Peyer's patch (tissue), 4 donors: ENCODE measurements at regions not wholly inside any gene's neighbourhood (a gene's known extent, or its start where the extent isn't known, plus 50 kb on each side); places are given as distances from the start of the nearest gene placed in this dataset.

ENCODE experiments used
- DNase-seq, 3 donors: peaks; one replicate each; pipeline ENCODE4 v3.0.0-alpha.2; 2017 to 2019
- H3K27ac ChIP-seq, 4 donors: fragments of 200-600 bp; sonication (generic); one replicate each; pipeline ENCODE4 v1.5.1; 2016 to 2019
- H3K27me3 ChIP-seq, 2 donors: fragments of 200-600 bp; sonication (generic); one replicate each; pipeline ENCODE4 v1.5.1; 2019
- H3K36me3 ChIP-seq, 3 donors: fragments of 200-600 bp; sonication (generic); one replicate each; pipeline ENCODE4 v1.5.1; 2016 to 2019
- H3K4me1 ChIP-seq, 4 donors: fragments of 200-600 bp; sonication (generic); one replicate each; pipeline ENCODE4 v1.5.1; 2016 to 2019
- H3K4me3 ChIP-seq, 4 donors: fragments of 200-600 bp; sonication (generic); 1 replicate in 3 of 4; 2 replicates in 1 of 4; pipeline ENCODE4 v1.5.1; 2016 to 2019; ENCODE audit warnings: mild to moderate bottlenecking in 1 of 4
- H3K9me3 ChIP-seq, 4 donors: fragments of 200-600 bp; sonication (generic); one replicate each; pipeline ENCODE4 v1.5.1; 2016 to 2019; ENCODE audit warnings: mild to moderate bottlenecking in 1 of 4
- CTCF ChIP-seq, 6 experiments: fragments of 450-650 bp in 4 of 6; fragments of 200-600 bp in 2 of 6; sonication (generic) in 1 of 6; IDR thresholded peaks; one replicate each; pipeline ENCODE4 v1.5.1; 2017 to 2019; ENCODE audit warnings: antibody characterized with exemption in 6 of 6, mild to moderate bottlenecking in 3 of 6, moderate library complexity in 1 of 6
- POLR2A ChIP-seq, 2 donors: fragments of 450-650 bp; IDR thresholded peaks; one replicate each; pipeline ENCODE4 v1.5.1; 2017; ENCODE audit warnings: antibody characterized with exemption in 2 of 2, mild to moderate bottlenecking in 2 of 2, moderate library complexity in 2 of 2

GRCh38 chr3:87800516-87800915, 258.3 kb downstream of the CGGBP1 start:
- Histone ChIP-seq H3K9me3 (no peaks in the 10 kb centered on the region), H3K27me3 (no peaks in the 10 kb centered on the region), H3K36me3 (no peaks in the 10 kb centered on the region), H3K4me3 (no peak overlapping the region), H3K27ac (no peak overlapping the region), H3K4me1 (no peaks in the 10 kb centered on the region)
- TF ChIP-seq CTCF (IDR thresholded peaks at IDR 0.05) = no peak
- no peak for TF ChIP-seq POLR2A (IDR thresholded peaks at IDR 0.05)
- DNase-seq = no peak

DNA sequence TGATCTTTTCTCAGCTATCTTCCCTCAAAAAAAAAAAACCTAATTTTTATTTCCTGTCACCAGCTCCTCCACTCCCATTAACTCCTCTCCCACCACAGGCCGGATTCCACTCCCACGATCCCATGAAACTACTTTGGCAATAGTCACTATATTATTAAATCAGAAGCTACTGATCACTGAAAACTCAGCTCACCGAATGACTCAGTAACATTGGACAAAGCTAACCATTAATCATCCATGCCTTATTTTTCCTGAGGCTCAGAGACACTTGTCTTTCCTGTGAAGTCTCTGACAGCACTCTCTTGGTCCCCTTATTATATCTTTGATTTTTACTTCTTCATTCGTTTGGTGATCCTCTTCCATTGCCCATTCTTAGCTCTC, 260.2 kb downstream of the CGGBP1 start:
- DNase-seq = no peak
- Histone ChIP-seq H3K27ac (no peak overlapping the region), H3K27me3 (no peaks in the 10 kb centered on the region), H3K36me3 (no peaks in the 10 kb centered on the region), H3K4me3 (no peak overlapping the region), H3K4me1 (no peaks in the 10 kb centered on the region), H3K9me3 (no peaks in the 10 kb centered on the region)
- TF ChIP-seq POLR2A (IDR thresholded peaks at IDR 0.05) (no peak), CTCF (IDR thresholded peaks at IDR 0.05) (no peak)

- DNase-seq = no peak
- Histone ChIP-seq H3K27ac (no peak overlapping the region), H3K4me3 (no peak overlapping the region), H3K4me1 (no peaks in the 10 kb centered on the region), H3K36me3 (no peaks in the 10 kb centered on the region), H3K27me3 (no peaks in the 10 kb centered on the region), H3K9me3 (no peaks in the 10 kb centered on the region)
- TF ChIP-seq CTCF (IDR thresholded peaks at IDR 0.05) (no peak), POLR2A (IDR thresholded peaks at IDR 0.05) (no peak)
These were observed 260.8 kb downstream of the CGGBP1 start for GRCh38 chr3:87797872-87798566.

DNA sequence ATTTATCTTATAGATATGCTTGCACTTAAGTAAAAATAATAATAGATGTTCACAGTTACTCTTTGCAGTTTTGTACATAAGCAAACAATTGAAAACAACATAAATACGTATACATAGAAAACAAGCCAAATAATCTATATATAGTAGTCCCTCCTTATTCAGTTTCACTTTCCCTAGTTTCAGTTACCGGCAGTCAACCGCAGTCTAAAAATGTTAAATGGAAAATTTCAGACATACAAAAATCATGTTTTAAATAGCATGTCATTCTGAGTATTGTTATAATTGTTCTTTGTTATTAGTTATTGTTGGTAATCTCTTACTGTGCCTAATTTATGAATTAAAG, 262.0 kb downstream of the CGGBP1 start:
- H3K4me1 ChIP-seq = peaks cover 0 to 7% (median 0%) of the 10 kb centered on the region in 4 donors
- no peak overlapping the region for H3K27ac ChIP-seq
- no peak for DNase-seq
- H3K9me3 ChIP-seq = no peaks in the 10 kb centered on the region
- TF ChIP-seq POLR2A (IDR thresholded peaks at IDR 0.05) (no peak), CTCF (IDR thresholded peaks at IDR 0.05) (no peak)
- no peaks in the 10 kb centered on the region for H3K36me3 ChIP-seq
- H3K4me3 ChIP-seq = no peak overlapping the region
- no peaks in the 10 kb centered on the region for H3K27me3 ChIP-seq

DNA sequence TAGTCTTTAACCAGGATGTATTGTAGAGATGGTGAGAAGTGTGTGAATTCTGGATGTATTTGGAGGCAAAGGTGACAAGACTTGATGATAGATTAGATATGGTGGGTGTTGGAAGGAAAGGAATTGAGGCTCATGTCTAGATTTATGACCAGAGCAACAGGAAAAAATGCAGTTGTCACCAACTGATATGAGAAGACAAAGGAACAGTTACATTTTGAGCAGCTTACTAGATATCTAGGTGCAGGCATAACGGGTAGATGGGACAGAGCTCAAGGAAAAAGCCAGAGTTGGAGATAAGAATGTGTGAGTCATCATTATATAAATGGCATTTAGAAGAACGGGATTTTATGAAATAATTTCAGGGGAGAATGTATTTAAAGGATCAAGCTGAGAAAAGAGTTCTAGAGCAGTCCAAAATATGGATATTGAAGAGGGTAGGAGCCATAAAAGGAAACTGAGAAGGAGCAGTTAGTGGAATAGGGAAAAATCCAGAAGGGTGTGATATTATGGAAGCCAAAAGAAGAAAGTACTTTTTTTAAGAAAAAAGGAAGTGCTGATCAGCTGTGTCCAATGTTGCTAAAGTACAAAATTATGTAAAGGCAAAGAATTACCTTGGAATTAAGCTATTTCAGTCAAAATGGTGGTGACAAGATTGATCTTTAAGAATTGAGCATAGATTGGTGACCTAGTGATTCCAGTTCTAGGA, 262.5 kb downstream of the CGGBP1 start:
- no peak overlapping the region for H3K27ac ChIP-seq
- TF ChIP-seq POLR2A (IDR thresholded peaks at IDR 0.05) (no peak), CTCF (IDR thresholded peaks at IDR 0.05) (no peak)
- no peaks in the 10 kb centered on the region for H3K9me3 ChIP-seq
- H3K4me1 ChIP-seq = peaks cover 0 to 7% (median 0%) of the 10 kb centered on the region in 4 donors
- H3K4me3 ChIP-seq = no peak overlapping the region
- no peak for DNase-seq
- no peaks in the 10 kb centered on the region for H3K36me3 ChIP-seq
- H3K27me3 ChIP-seq = no peaks in the 10 kb centered on the region
